GM21529 (cell line): ENCODE measurements at regions not wholly inside any gene's neighbourhood (a gene's known extent, or its start where the extent isn't known, plus 50 kb on each side); places are given as distances from the start of the nearest gene placed in this dataset.

Source experiments
- ATAC-seq: cut with Tn5 transposase; IDR thresholded peaks from one replicate; pipeline ENCODE4 v1.9.1; 2021; ENCODE audit not compliant: unreplicated experiment

- ATAC-seq, result no peak
Measured at GRCh38 chr3:177824190-177824786, 627.0 kb upstream of the TBL1XR1 start.

DNA sequence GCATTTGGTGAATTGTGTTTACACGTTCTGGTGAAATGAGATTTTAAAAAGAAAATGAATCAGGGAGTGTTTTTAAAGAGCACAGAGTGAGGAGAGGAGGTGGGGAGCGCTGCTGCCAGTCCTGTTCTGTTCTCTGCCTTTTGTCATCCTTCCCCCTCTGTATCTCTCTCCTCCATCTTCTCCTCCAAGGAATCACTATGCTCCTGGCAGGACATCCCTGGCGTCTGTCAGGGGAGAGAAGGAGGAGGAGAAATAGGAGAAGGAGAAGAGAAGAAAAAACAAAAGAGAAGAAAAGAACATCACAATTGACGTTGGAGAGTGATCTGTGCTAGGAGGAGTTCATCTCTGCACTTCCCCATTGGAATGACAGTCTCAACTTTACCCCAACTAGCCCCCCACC is 627.6 kb upstream of the TBL1XR1 start:
- no peak for ATAC-seq

- no peak for ATAC-seq
Measured at GRCh38 chr3:177826253-177826652, 629.0 kb upstream of the TBL1XR1 start.

DNA sequence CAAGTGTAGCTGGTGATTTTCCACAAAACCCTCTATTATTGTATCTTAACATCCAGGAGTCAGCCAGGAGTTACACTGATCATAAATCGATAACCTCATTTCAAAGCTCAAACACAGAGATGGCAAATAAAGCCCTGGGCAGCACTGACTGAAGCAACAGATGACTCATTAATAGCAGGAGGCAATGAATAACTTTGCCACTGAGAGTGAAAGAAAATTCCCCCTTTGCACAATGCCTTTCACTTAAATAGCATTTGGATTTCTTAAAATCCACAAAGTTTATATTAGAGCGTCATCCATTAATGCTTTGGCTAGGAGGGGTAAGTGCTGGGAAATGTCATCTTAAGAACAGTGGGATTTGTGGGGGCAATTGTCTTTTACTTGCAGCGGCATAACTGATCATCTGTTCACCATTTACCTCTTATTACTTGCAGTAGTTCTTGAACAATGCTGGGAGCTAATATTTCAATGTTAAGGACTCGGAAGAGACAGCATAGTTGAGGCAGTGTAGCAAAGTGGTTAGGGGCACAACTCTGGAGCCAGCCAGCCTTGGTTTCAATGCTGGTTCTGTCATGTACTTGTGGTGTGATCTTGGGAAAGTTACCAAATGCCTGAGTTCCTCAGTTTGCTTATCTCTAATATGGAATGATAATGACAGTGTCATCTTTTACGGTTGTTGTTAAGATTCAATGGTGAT is 630.4 kb upstream of the TBL1XR1 start:
- no peak for ATAC-seq

- no peak for ATAC-seq
Measured at GRCh38 chr3:177828208-177828565, 630.9 kb upstream of the TBL1XR1 start.

DNA sequence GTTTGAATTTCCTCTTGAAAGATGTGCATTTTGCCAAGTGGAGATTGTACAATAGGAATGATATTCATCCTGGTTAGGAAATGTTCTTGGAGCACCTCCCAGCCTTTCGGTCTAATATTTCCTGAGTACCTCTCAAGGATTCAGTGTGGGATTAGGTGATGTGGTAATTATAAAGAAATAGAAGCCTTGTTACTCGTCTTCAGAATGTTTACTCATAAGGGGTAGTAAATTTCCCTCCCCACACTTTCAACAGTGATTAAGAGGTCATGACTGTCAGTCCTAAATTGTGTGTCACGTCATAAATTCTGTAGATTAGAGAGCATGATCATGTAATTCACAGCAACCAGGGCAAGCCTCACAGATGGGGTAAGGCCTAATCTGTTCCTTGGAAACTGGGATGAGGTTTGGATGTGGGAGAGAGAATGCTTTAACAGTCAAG is 633.1 kb upstream of the TBL1XR1 start:
- ATAC-seq, result no peak

DNA sequence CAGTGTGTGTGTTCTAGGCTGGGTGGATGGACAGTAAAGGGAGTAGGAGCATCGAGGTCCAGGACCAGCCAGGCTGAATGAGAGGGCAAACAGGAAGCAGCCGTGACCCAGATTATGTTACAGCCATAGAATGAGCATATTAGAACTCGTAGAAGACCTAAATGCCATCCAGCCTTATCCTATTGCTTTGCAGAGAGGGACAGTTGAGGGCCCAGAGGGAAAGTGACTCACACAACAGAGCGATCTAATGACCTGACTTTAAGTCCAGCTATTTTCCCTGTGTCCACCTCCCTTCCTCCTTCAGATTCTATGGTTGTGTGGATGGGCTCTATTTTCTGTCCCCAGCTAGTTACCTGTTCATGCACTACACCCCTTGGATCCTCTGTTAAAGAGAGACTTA is 634.1 kb upstream of the TBL1XR1 start:
- ATAC-seq, result no peak

DNA sequence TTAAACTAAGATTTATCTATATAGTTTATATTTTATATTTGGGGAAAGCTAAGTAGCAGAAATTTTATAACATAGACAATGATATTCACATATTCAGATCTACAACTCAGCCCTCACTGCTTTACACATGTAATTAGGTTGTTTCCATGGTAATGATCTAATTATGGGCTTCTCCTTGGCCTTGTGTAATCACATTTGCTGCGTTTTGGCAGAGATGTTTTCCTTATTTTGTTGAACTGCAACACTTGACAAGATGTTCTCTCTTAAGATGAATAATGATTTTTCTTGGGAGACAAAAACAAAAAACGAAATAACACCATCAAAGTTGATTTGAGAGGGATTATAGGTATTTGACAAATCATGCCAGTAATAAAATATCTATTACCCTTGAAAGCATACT is 635.6 kb upstream of the TBL1XR1 start:
- ATAC-seq, result no peak

- ATAC-seq, result no peak
Measured at GRCh38 chr3:177833332-177833731, 636.0 kb upstream of the TBL1XR1 start.

GRCh38 chr3:177835008-177835407 is 637.7 kb upstream of the TBL1XR1 start:
- no peak for ATAC-seq

DNA sequence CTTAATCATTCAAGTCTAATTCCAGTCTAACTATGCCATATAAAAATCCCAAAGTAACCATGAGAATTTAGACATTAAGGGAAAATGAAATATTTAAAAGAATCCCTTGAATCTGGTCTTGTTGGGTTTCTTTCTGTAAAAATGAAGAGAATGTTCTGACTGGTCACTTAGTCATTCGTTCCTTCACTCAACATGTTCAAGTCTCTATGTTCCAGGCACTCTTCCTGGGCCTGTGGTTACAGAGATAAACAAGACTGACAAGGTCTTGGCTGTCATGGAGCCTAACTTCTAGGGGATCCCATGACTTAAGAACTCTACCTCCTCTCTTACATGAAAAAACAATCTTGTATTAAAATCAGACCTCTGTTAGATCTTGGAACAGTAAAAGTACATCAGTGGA is 638.6 kb upstream of the TBL1XR1 start:
- ATAC-seq, result no peak

- no peak for ATAC-seq
Measured at GRCh38 chr3:177836671-177837070, 639.4 kb upstream of the TBL1XR1 start.

- no peak for ATAC-seq
Measured at GRCh38 chr3:177837951-177838655, 640.8 kb upstream of the TBL1XR1 start.

DNA sequence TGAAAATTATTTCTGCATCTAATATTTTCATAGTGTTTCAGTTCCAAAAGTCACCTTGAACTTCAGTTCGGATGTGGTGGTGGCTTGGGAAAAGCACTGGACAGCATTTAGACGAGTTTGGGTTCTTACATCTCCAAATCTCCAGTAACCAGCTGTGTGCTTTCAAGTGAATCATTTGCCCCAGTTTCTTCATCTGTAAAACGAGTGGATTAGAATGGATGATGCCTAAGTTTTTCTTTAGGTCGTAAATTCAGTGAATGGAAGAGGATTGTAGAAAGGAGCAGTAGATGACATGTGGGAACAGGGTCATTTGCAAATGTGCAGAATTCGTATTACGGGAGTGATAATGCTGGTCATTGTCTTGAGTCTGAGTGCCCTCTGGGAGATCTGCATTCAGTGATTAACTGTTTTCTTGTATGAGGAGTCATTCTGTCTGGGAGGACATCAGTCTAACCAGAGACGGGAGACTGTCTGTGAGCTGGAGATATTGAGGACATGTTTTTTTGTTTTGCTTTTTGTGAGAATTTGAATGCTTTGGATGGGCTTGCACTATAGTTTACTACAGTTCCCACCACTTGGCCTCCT is 641.6 kb upstream of the TBL1XR1 start:
- ATAC-seq, result no peak

DNA sequence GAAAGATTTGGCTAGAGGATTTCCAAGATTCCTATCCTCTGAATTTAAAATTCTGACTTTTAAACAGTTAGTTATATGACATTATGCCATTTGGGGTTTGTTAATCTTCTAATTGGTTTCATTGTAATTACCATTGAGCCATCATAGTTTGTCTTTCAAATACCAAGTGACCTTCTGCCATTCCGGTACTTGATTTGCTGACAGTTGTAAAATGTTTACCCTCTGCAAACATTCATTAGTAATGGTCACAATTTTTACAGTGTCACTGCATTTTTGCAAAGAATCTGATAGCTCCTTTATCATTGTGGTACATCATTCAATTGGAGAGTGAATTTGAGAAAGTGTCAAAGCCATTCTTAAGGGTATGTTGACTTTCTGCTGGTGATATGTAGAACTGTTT is 645.0 kb upstream of the TBL1XR1 start:
- no peak for ATAC-seq

DNA sequence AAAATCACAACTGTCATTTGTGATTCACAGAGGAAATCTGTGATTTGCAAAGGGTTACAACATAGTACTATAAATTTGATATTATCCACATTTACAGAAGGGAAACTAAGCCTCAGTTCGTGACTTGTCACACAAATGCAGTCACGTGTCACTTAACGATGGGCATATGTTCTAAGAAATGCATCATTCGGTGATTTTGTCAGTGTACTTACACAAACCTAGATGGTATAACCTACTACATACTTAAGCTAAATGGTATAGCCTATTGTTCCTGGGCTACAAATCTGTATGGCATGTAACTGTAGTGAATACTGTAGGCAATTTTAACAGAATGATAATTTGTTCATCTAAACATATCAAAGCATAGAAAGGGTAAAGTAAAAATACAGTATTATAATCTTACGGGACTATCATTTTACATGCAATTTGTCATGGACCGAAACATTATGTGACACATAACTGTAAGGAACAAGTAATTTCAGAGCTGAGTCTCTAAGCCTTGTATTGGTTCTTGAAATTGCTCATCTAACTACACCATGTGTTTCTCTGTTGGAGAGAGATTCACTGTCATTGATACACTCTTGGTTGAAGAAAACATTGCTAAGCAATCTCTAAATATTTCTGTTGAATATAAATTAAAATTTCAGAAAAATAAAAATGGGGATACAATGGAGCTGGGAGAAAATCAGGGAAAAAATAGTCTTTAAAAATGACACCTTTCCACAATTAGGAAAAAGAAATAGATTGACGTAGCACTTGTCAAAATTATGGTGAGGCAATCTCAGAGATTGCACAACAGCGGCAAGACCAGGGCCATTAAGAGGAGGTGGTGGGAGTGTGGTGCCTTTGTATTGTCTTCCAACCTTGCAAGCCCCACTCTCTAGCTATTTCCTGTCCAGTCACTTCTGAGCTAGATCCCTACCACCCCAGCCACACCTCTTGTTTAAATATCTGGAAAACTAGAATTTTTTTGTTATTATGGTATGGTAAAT is 645.8 kb upstream of the TBL1XR1 start:
- ATAC-seq, result no peak

DNA sequence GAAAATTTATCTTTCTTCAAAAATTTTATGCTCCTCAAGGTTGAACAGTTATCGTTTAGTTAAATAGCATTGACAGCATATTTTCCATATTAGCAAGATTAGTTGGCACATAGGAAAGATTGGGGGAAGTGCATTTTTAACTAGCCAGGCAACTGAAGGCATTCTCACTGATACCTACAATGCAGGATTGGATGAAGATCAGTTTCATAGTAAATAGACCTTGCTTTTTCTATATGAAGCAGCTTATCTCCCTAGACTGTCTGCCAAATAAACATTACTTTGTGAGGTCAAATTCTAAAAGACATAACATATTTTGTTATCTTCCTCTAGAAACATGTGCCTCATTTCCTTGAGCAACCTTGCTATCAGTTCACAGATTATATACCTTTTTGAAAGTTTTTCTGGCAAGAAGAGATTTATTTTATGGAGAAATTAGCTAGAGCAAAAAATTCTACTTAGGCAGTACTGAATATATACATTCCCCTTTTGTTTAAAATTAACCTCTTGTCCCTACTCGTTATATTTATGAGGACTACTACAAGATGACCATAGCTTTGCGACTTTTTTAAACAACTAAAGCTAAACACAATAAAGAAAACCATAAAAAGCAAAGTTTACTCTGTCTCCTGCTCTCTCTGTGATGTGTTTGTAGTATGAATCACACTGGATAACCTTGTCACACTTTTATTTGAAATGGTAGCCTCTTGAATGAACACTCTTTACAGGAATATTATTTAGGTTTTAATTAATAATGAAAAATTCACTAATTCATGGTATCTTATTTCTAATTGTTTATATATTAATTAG is 654.9 kb upstream of the TBL1XR1 start:
- ATAC-seq, result no peak

GRCh38 chr3:177855021-177855420 is 657.7 kb upstream of the TBL1XR1 start:
- no peak for ATAC-seq

DNA sequence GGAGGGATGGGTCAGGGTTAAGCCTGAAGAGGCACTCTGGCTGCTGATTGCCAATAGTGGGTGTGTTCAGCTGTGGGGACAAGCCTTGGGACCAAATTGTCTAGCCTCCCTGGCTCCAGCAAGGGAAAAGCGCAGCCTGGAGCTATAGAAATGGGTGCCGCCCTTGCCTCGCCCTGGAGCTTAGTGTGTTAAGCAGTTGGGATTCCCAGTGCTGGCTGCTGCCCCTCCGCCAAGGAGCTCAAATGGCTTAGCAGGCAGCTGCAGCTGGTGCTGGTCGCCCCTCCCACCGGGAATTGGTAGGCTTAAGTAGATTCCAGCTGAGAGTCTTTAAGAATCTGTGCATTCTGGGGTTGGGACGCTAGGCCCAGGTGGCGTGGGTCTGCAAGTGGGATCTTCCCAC is 662.9 kb upstream of the TBL1XR1 start:
- no peak for ATAC-seq

GRCh38 chr3:177862962-177863491 is 665.7 kb upstream of the TBL1XR1 start:
- ATAC-seq, result no peak
